Hepatocyte (in vitro differentiated cells): ENCODE measurements at regions not wholly inside any gene's neighbourhood (a gene's known extent, or its start where the extent isn't known, plus 50 kb on each side); places are given as distances from the start of the nearest gene placed in this dataset.

Experiments
- DNase-seq: peaks from one replicate; pipeline ENCODE4 v3.0.0-alpha.2; 2016; ENCODE audit warnings: low spot score
- H2AFZ ChIP-seq: fragments of 200-600 bp; sonication (generic); 2 replicates; pipeline ENCODE4 v1.6.0; 2016; ENCODE audit warnings: antibody characterized with exemption, mild to moderate bottlenecking
- H3K27ac ChIP-seq: fragments of 200-600 bp; sonication (generic); 2 replicates; pipeline ENCODE4 v1.5.1; 2016; ENCODE audit warnings: mild to moderate bottlenecking
- H3K27me3 ChIP-seq: fragments of 200-600 bp; sonication (generic); 2 replicates; pipeline ENCODE4 v1.6.1; 2016
- H3K36me3 ChIP-seq: fragments of 200-600 bp; sonication (generic); replicated peaks from 2 replicates; pipeline ENCODE4 v1.5.1; 2016; ENCODE audit warnings: low read depth; ENCODE audit not compliant: insufficient read depth
- H3K4me1 ChIP-seq: fragments of 200-600 bp; sonication (generic); 2 replicates; pipeline ENCODE4 v1.5.1; 2016; ENCODE audit warnings: mild to moderate bottlenecking, moderate library complexity; ENCODE audit not compliant: insufficient read depth
- H3K4me2 ChIP-seq: fragments of 200-600 bp; sonication (generic); 2 replicates; pipeline ENCODE4 v1.6.0; 2016
- H3K4me3 ChIP-seq: fragments of 200-600 bp; sonication (generic); 2 replicates; pipeline ENCODE4 v1.5.1; 2016; ENCODE audit warnings: mild to moderate bottlenecking
- H3K79me2 ChIP-seq: fragments of 200-600 bp; sonication (generic); 2 replicates; pipeline ENCODE4 v1.6.0; 2017; ENCODE audit warnings: mild to moderate bottlenecking
- H3K9me2 ChIP-seq: fragments of 200-600 bp; sonication (generic); replicated peaks from 2 replicates; pipeline ENCODE4 v1.6.0; 2017; ENCODE audit warnings: mild to moderate bottlenecking; ENCODE audit not compliant: insufficient read depth
- H3K9me3 ChIP-seq: fragments of 200-600 bp; sonication (generic); 2 replicates; pipeline ENCODE4 v1.5.1; 2016; ENCODE audit warnings: low read depth, mild to moderate bottlenecking
- H4K20me1 ChIP-seq: fragments of 200-600 bp; sonication (generic); 2 replicates; pipeline ENCODE4 v1.6.0; 2016; ENCODE audit warnings: mild to moderate bottlenecking; ENCODE audit not compliant: insufficient read depth, poor library complexity, severe bottlenecking
- EZH2 ChIP-seq: fragments of 200-600 bp; sonication (generic); IDR thresholded peaks from 2 replicates; pipeline ENCODE4 v1.6.1; 2016; ENCODE audit warnings: antibody characterized with exemption, mild to moderate bottlenecking, borderline replicate concordance
- EZH2phosphoT487 ChIP-seq: fragments of 200-600 bp; sonication (generic); IDR thresholded peaks from one replicate; pipeline ENCODE4 v1.6.1; 2018; ENCODE audit warnings: antibody characterized with exemption, mild to moderate bottlenecking, low read depth, moderate library complexity; ENCODE audit not compliant: unreplicated experiment, severe bottlenecking
- WGBS: methylation state at CpG from one replicate; pipeline ENCODE4 v1.1.6; 2016; ENCODE audit warnings: low lambda C conversion rate; ENCODE audit errors: missing lambda C conversion rate; 5-methylcytosine and 5-hydroxymethylcytosine counted together
- TF ChIP-seq, protein P1 (sequence below): fragments of 200-600 bp; sonication (generic); IDR thresholded peaks from 2 replicates; pipeline ENCODE4 v1.5.1; 2016; ENCODE audit warnings: antibody characterized with exemption, mild to moderate bottlenecking; ENCODE audit not compliant: poor library complexity

DNA sequence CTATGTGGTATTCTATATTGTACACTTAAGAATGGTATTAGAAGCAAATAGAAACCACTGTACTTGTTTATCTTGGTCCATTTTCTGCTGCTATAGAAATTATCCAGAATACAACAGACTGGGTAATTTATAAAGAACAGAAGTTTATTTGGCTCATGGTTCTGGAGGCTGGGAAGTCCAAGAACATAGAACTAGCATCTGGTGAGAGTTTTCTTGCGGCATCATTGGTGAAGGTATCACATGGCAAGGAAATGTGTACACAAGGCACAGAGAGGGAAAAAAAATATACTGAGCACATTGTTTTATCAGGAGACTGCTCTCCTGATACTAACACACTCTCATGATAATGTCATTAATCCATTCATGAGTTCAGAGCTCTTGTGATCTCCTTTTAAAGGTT is 130.3 kb upstream of the STXBP6 start:
- H3K4me3 ChIP-seq, result no peak overlapping the region
- no peak overlapping the region for H3K27ac ChIP-seq
- no peak overlapping the region for H3K4me2 ChIP-seq
- TF ChIP-seq, protein P1, sequence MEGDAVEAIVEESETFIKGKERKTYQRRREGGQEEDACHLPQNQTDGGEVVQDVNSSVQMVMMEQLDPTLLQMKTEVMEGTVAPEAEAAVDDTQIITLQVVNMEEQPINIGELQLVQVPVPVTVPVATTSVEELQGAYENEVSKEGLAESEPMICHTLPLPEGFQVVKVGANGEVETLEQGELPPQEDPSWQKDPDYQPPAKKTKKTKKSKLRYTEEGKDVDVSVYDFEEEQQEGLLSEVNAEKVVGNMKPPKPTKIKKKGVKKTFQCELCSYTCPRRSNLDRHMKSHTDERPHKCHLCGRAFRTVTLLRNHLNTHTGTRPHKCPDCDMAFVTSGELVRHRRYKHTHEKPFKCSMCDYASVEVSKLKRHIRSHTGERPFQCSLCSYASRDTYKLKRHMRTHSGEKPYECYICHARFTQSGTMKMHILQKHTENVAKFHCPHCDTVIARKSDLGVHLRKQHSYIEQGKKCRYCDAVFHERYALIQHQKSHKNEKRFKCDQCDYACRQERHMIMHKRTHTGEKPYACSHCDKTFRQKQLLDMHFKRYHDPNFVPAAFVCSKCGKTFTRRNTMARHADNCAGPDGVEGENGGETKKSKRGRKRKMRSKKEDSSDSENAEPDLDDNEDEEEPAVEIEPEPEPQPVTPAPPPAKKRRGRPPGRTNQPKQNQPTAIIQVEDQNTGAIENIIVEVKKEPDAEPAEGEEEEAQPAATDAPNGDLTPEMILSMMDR, result no peak
- TF ChIP-seq EZH2phosphoT487, result no peak
- TF ChIP-seq EZH2, result no peak
- H3K4me1 ChIP-seq, result no peaks in the 10 kb centered on the region
- no peaks in the 10 kb centered on the region for H3K9me2 ChIP-seq
- no peaks in the 10 kb centered on the region for H3K36me3 ChIP-seq
- no peaks in the 10 kb centered on the region for H3K9me3 ChIP-seq
- 91% methylated on average over 1 of the region's 1 CpG for WGBS
- no peaks in the 10 kb centered on the region for H4K20me1 ChIP-seq
- no peak for DNase-seq
- no peak overlapping the region for H2AFZ ChIP-seq
- H3K79me2 ChIP-seq, result no peaks in the 10 kb centered on the region
- H3K27me3 ChIP-seq, result no peaks in the 10 kb centered on the region

DNA sequence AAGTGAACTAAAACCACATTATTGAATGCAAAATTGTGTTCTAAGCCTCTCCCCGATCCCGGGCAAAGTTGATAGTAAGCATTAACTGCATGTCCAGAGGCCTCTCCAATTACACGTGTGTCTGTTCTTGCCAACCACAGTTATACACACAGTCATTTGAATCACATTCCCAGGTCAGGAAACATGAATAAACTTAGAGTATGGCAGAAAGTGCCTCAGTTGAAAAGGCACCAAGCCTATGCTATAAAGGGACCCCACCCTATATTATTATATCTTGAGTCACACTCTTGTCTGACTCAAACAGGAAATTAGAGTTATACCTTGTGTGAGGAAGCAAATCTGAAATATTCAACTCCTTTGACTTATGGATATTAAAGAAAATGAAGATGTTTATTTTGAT is 128.3 kb upstream of the STXBP6 start:
- no peak for TF ChIP-seq EZH2phosphoT487
- no peak for TF ChIP-seq EZH2
- TF ChIP-seq, protein P1, result no peak
- 80% methylated on average over 3 of the region's 3 CpGs for WGBS
- Histone ChIP-seq H3K27ac (no peak overlapping the region), H3K4me2 (no peak overlapping the region), H4K20me1 (no peaks in the 10 kb centered on the region), H3K79me2 (no peaks in the 10 kb centered on the region), H3K9me2 (no peaks in the 10 kb centered on the region), H3K36me3 (no peaks in the 10 kb centered on the region), H2AFZ (no peak overlapping the region), H3K4me3 (no peak overlapping the region), H3K4me1 (no peaks in the 10 kb centered on the region), H3K9me3 (no peaks in the 10 kb centered on the region), H3K27me3 (no peaks in the 10 kb centered on the region)
- no peak for DNase-seq

DNA sequence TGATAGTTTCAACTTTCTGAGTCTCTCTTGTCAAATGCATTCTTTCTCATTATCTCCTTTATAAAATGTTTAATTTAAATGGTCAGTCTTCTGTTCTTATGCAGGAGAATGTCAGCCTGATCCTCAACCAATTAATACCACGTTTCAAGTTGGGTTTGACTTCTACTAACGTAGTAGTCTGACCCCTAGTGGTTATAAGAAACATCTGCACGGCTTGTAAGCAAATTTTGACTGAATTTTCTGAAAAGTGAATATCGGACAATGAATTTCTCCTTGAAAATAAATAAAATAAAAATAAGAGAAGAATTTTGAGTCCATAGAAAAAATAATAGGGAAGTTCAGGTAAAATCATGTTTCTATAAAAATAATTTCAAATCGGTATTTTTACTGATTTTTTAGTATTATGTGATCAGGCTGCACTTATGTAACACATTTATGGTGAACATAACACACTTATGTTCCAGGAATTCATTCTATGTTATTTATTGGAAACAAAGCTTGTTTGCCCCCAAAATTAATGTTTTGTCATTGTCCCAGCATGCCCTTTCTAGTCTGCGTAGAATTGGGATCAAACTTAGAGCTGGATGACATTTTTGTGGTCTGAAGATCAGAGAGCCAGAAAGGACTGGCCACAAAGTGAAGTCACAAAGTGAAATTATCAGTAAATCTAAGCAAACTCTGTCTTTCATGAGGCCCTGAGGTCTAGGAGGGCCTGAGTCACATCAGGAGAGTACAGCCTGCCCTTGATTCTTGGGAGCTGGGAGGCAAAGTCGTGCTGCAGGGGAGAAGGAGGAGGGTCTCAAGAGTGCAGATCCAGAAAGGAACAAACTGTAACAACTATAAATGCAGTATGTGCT is 101.2 kb upstream of the STXBP6 start:
- no peak overlapping the region for H3K4me3 ChIP-seq
- H3K27me3 ChIP-seq, result no peaks in the 10 kb centered on the region
- no peaks in the 10 kb centered on the region for H3K4me1 ChIP-seq
- 20% methylated on average over 7 of the region's 7 CpGs for WGBS
- no peak for TF ChIP-seq EZH2phosphoT487
- TF ChIP-seq, protein P1, result peak; percentile 91
- TF ChIP-seq EZH2, result no peak
- H3K79me2 ChIP-seq, result no peaks in the 10 kb centered on the region
- no peaks in the 10 kb centered on the region for H4K20me1 ChIP-seq
- H3K36me3 ChIP-seq, result no peaks in the 10 kb centered on the region
- H2AFZ ChIP-seq, result peak overlapping the region; percentile 3
- H3K4me2 ChIP-seq, result peak overlapping the region; percentile 5
- no peaks in the 10 kb centered on the region for H3K9me3 ChIP-seq
- no peak overlapping the region for H3K27ac ChIP-seq
- H3K9me2 ChIP-seq, result no peaks in the 10 kb centered on the region
- DNase-seq, result peak; percentile 73

DNA sequence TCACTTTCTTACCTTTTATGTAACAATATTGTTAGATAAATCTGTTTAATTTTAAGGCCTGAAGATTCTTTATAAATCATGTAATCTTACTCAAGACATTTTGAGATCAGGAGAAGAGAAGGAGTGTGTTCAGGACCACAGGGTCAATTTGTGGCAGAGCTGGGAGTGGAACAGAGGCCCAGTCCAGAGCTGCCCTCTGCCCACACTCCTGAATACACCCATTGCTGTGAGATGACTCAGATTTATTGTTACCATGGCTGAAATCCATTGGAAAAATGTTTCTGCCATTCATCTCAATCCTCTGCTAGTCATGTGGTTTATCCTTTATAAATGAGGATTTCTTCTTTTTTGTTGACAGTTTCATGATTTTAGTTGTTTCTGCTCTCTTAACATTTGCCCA is 100.5 kb upstream of the STXBP6 start:
- no peaks in the 10 kb centered on the region for H3K36me3 ChIP-seq
- H3K9me3 ChIP-seq, result no peaks in the 10 kb centered on the region
- no peak overlapping the region for H3K4me3 ChIP-seq
- H3K9me2 ChIP-seq, result no peaks in the 10 kb centered on the region
- no peaks in the 10 kb centered on the region for H4K20me1 ChIP-seq
- TF ChIP-seq, protein P1, result no peak
- no peak overlapping the region for H2AFZ ChIP-seq
- H3K27ac ChIP-seq, result no peak overlapping the region
- H3K79me2 ChIP-seq, result no peaks in the 10 kb centered on the region
- H3K4me1 ChIP-seq, result no peaks in the 10 kb centered on the region
- no peaks in the 10 kb centered on the region for H3K27me3 ChIP-seq
- H3K4me2 ChIP-seq, result no peak overlapping the region
- DNase-seq, result no peak
